Natural killer cell (primary cell): ENCODE measurements at regions not wholly inside any gene's neighbourhood (a gene's known extent, or its start where the extent isn't known, plus 50 kb on each side); places are given as distances from the start of the nearest gene placed in this dataset.

Experiments
- ATAC-seq, 3 donors: fragments of 150-1000 bp in 2 of 3; fragments of 200-7000 bp in 1 of 3; cut with Tn5 transposase; 1 replicate in 1 of 3; 2 replicates in 2 of 3; pipeline ENCODE4 v1.10.0; 2021; ENCODE audit warnings: mild to moderate bottlenecking in 2 of 3, moderate library complexity in 2 of 3
- DNase-seq, 2 donors: peaks; one replicate each; pipeline versions ENCODE4 v3.0.0 to v3.0.0-alpha.2; 2013 to 2021; ENCODE audit warnings: mixed read lengths in 1 of 2
- H3K27ac ChIP-seq: one replicate; pipeline ENCODE4 v1.5.1; 2013; ENCODE audit warnings: mild to moderate bottlenecking, low read length
- H3K27me3 ChIP-seq: one replicate; pipeline ENCODE4 v1.6.1; 2013; ENCODE audit warnings: low read length; ENCODE audit not compliant: control insufficient read depth, insufficient read depth
- H3K36me3 ChIP-seq: one replicate; pipeline ENCODE4 v1.6.1; 2013; ENCODE audit warnings: low read length; ENCODE audit not compliant: control insufficient read depth, insufficient read depth
- H3K4me1 ChIP-seq: one replicate; pipeline ENCODE4 v1.6.1; 2013; ENCODE audit warnings: low read length; ENCODE audit not compliant: control insufficient read depth, insufficient read depth
- H3K4me3 ChIP-seq: one replicate; pipeline ENCODE4 v1.5.1; 2013; ENCODE audit warnings: low read length
- H3K9me3 ChIP-seq: one replicate; pipeline ENCODE4 v1.6.1; 2013; ENCODE audit warnings: low read length; ENCODE audit not compliant: control insufficient read depth, insufficient read depth
- H3K27ac Mint-ChIP-seq, 2 donors: one replicate each; pipeline ENCODE4 v1.8.0; 2022; ENCODE audit warnings: mild to moderate bottlenecking in 2 of 2, mixed read lengths in 2 of 2, moderate library complexity in 1 of 2
- H3K27me3 Mint-ChIP-seq, 2 donors: one replicate each; pipeline ENCODE4 v1.8.0; 2022; ENCODE audit warnings: low read depth in 2 of 2, mixed read lengths in 2 of 2
- H3K36me3 Mint-ChIP-seq: one replicate; pipeline ENCODE4 v1.8.0; 2022; ENCODE audit warnings: mixed read lengths
- H3K4me1 Mint-ChIP-seq, 2 donors: one replicate each; pipeline ENCODE4 v1.8.0; 2022; ENCODE audit warnings: mixed read lengths in 2 of 2
- H3K4me3 Mint-ChIP-seq: one replicate; pipeline ENCODE4 v1.8.0; 2022; ENCODE audit warnings: mild to moderate bottlenecking, moderate library complexity, mixed read lengths
- H3K9me3 Mint-ChIP-seq, 2 donors: one replicate each; pipeline ENCODE4 v1.8.0; 2022; ENCODE audit warnings: mixed read lengths in 2 of 2
- CTCF ChIP-seq: fragments of 200-600 bp; IDR thresholded peaks from one replicate; pipeline ENCODE4 v1.8.0; 2022; ENCODE audit warnings: antibody characterized with exemption
- WGBS: methylation state at CpG from one replicate; pipeline ENCODE4 v1.1.7; 2013; ENCODE audit warnings: missing lambda C conversion rate; ENCODE audit not compliant: insufficient coverage; 5-methylcytosine and 5-hydroxymethylcytosine counted together
- intact Hi-C: fragments of 100-400 bp; cut with micrococcal nuclease; formaldehyde crosslinking; loops from one replicate; pipeline ENCODE4 v1.14.2; 2022

- ATAC-seq (no peak), DNase-seq (no peak)
- Mint-ChIP-seq H3K9me3 (no peaks in the 10 kb centered on the region), H3K4me1 (peaks cover 0 to 13% of the 10 kb centered on the region in 2 donors), H3K36me3 (no peaks in the 10 kb centered on the region), H3K27ac (no peak overlapping the region), H3K27me3 (peaks cover 27 to 52% of the 10 kb centered on the region in 2 donors), H3K4me3 (no peak overlapping the region)
- Histone ChIP-seq H3K4me3 (no peak overlapping the region), H3K4me1 (no peaks in the 10 kb centered on the region), H3K9me3 (no peaks in the 10 kb centered on the region), H3K36me3 (no peaks in the 10 kb centered on the region), H3K27me3 (no peaks in the 10 kb centered on the region), H3K27ac (no peak overlapping the region)
- no peak for TF ChIP-seq CTCF
- intact Hi-C loops: no loop called here
- 83% methylated on average over 14 of the region's 14 CpGs for WGBS
Observed at GRCh38 chr1:8134546-8135235, 108.6 kb upstream of the ERRFI1 start.

GRCh38 chr1:8133657-8134430, 107.7 kb upstream of the ERRFI1 start:
- intact Hi-C loops: no loop called here
- H3K36me3 Mint-ChIP-seq: no peaks in the 10 kb centered on the region
- no peak overlapping the region for H3K27ac ChIP-seq
- H3K36me3 ChIP-seq: no peaks in the 10 kb centered on the region
- H3K9me3 ChIP-seq: no peaks in the 10 kb centered on the region
- peaks cover 26 to 52% of the 10 kb centered on the region in 2 donors for H3K27me3 Mint-ChIP-seq
- WGBS: 37% methylated on average over 2 of the region's 4 CpGs
- H3K4me1 Mint-ChIP-seq: peaks cover 0 to 13% of the 10 kb centered on the region in 2 donors
- no peak for TF ChIP-seq CTCF
- ATAC-seq (no peak), DNase-seq (no peak)
- H3K4me3 Mint-ChIP-seq: no peak overlapping the region
- no peaks in the 10 kb centered on the region for H3K27me3 ChIP-seq
- no peaks in the 10 kb centered on the region for H3K9me3 Mint-ChIP-seq
- H3K27ac Mint-ChIP-seq: no peak overlapping the region
- H3K4me3 ChIP-seq: no peak overlapping the region
- no peaks in the 10 kb centered on the region for H3K4me1 ChIP-seq

- no peak for ATAC-seq
- Mint-ChIP-seq H3K36me3 (no peaks in the 10 kb centered on the region), H3K27ac (no peak overlapping the region), H3K27me3 (peaks cover 24 to 52% of the 10 kb centered on the region in 2 donors), H3K9me3 (no peaks in the 10 kb centered on the region), H3K4me1 (peaks cover 0 to 13% of the 10 kb centered on the region in 2 donors), H3K4me3 (no peak overlapping the region)
- intact Hi-C loops: no loop called here
- Histone ChIP-seq H3K9me3 (no peaks in the 10 kb centered on the region), H3K36me3 (no peaks in the 10 kb centered on the region), H3K4me1 (no peaks in the 10 kb centered on the region), H3K27ac (no peak overlapping the region), H3K27me3 (no peaks in the 10 kb centered on the region), H3K4me3 (no peak overlapping the region)
- 35% methylated on average over 4 of the region's 5 CpGs for WGBS
- TF ChIP-seq CTCF: no peak
- DNase-seq: no peak
Observed at GRCh38 chr1:8133190-8133589, 107.1 kb upstream of the ERRFI1 start.
